AG04449 (cell line): ENCODE measurements at regions not wholly inside any gene's neighbourhood (a gene's known extent, or its start where the extent isn't known, plus 50 kb on each side); places are given as distances from the start of the nearest gene placed in this dataset.

Source experiments
- CTCF ChIA-PET: fragments of 350-600 bp; formaldehyde crosslinking; extraction: SDS; loops from one replicate; lab custom pipeline; 2021; ENCODE audit warnings: antibody characterized with exemption; lab: Yijun Ruan, JAX
- POLR2A ChIA-PET: fragments of 400-600, 350-600 bp; formaldehyde crosslinking; extraction: SDS; loops from one replicate; lab custom pipeline; 2020; ENCODE audit warnings: antibody characterized with exemption, inconsistent platforms; lab: Yijun Ruan, JAX
- DNase-seq: peaks from one replicate; pipeline ENCODE4 v3.0.0-alpha.2; 2010; ENCODE audit warnings: low read depth, low spot score
- H3K4me3 ChIP-seq: 2 replicates; pipeline ENCODE4 v1.5.1; 2011; ENCODE audit warnings: low read depth, mild to moderate bottlenecking, control low read depth, low read length
- CTCF ChIP-seq: IDR thresholded peaks from one replicate; pipeline ENCODE4 v1.5.1; 2011; ENCODE audit warnings: mild to moderate bottlenecking, moderate library complexity, low read length, control low read depth, inconsistent platforms; ENCODE audit not compliant: insufficient read depth; ENCODE audit errors: missing control alignments

GRCh38 chrX:6917666-6918065 is 229.8 kb upstream of the STS start:
- POLR2A ChIA-PET, result no interaction called here
- no peak for TF ChIP-seq CTCF
- CTCF ChIA-PET, result no interaction called here
- no peak for DNase-seq
- no peak overlapping the region for H3K4me3 ChIP-seq

GRCh38 chrX:6910218-6910617 is 237.3 kb upstream of the STS start:
- no peak for DNase-seq
- no peak overlapping the region for H3K4me3 ChIP-seq
- POLR2A ChIA-PET, result no interaction called here
- TF ChIP-seq CTCF, result no peak
- CTCF ChIA-PET, result no interaction called here

GRCh38 chrX:6909396-6909795 is 238.1 kb upstream of the STS start:
- POLR2A ChIA-PET, result no interaction called here
- CTCF ChIA-PET, result no interaction called here
- TF ChIP-seq CTCF, result no peak
- no peak overlapping the region for H3K4me3 ChIP-seq
- no peak for DNase-seq

GRCh38 chrX:6906608-6907007 is 240.9 kb upstream of the STS start:
- ChIA-PET CTCF (no interaction called here), POLR2A (no interaction called here)
- no peak overlapping the region for H3K4me3 ChIP-seq
- TF ChIP-seq CTCF, result no peak
- DNase-seq, result no peak

- ChIA-PET CTCF (no interaction called here), POLR2A (no interaction called here)
- H3K4me3 ChIP-seq, result no peak overlapping the region
- no peak for TF ChIP-seq CTCF
- no peak for DNase-seq
These were observed 243.4 kb upstream of the STS start for GRCh38 chrX:6904156-6904555.

- no peak for DNase-seq
- CTCF ChIA-PET, result no interaction called here
- POLR2A ChIA-PET, result no interaction called here
- H3K4me3 ChIP-seq, result no peak overlapping the region
- no peak for TF ChIP-seq CTCF
These were observed 249.1 kb upstream of the STS start for GRCh38 chrX:6898371-6898770.
